Retinal pigment epithelial cell (primary cell): ENCODE measurements at regions not wholly inside any gene's neighbourhood (a gene's known extent, or its start where the extent isn't known, plus 50 kb on each side); places are given as distances from the start of the nearest gene placed in this dataset.

Experiments used
- DNase-seq: peaks from one replicate; pipeline ENCODE4 v3.0.0-alpha.2; 2010; ENCODE audit warnings: low read depth
- H3K4me3 ChIP-seq: 2 replicates; pipeline ENCODE4 v1.5.1; 2011; ENCODE audit warnings: mild to moderate bottlenecking, low read length, control low read depth, moderate library complexity
- CTCF ChIP-seq: conservative IDR thresholded peaks from 2 replicates; pipeline ENCODE4 v1.5.1; 2011; ENCODE audit warnings: low read depth, low read length, control low read depth, inconsistent platforms

DNA sequence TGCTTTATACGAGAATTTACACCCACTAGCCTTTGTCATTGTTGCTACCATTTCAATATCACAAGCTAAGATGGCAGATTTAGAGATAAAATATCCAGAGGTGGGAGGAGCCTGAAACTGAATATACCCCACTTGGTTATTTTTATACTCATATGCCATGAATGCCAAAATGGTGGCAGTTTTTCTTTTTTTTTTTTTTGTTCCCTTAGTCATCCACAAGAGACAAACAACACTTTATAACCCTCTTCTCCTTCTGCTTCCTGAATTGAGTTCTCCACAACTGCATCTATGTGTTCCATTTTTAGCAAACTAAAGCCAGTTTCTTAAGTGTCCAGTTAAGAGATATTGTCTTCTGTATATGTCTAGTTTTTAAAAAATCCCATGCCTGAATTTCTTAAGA is 558.4 kb downstream of the LMO4 start:
- DNase-seq, result no peak
- TF ChIP-seq CTCF, result no peak
- no peak overlapping the region for H3K4me3 ChIP-seq

GRCh38 chr1:87888446-87888845 is 559.8 kb downstream of the LMO4 start:
- TF ChIP-seq CTCF, result no peak
- DNase-seq, result no peak
- H3K4me3 ChIP-seq, result no peak overlapping the region

DNA sequence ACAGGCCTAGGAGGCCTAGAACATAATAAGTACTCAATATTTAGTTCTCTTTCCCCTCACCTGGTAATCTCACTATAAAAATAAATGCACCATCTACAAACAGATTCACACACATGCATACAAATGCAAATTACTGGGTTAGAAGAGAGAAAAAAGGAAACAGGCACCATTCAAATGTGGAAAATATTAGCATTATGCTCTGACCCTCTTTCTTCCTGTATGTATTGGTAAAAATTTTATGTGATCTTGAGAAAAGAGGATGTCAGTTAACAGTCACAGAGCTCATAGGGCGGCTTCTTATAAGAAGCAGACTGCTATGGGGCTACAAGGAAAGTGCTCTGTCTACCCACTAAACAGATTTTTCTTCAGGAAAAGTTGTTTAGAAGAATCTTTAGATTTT is 565.4 kb downstream of the LMO4 start:
- DNase-seq, result no peak
- H3K4me3 ChIP-seq, result no peak overlapping the region
- TF ChIP-seq CTCF, result no peak

- peak; percentile 6 for TF ChIP-seq CTCF
- DNase-seq, result peak; percentile 51
These were observed 568.8 kb downstream of the LMO4 start for GRCh38 chr1:87897481-87897880.

DNA sequence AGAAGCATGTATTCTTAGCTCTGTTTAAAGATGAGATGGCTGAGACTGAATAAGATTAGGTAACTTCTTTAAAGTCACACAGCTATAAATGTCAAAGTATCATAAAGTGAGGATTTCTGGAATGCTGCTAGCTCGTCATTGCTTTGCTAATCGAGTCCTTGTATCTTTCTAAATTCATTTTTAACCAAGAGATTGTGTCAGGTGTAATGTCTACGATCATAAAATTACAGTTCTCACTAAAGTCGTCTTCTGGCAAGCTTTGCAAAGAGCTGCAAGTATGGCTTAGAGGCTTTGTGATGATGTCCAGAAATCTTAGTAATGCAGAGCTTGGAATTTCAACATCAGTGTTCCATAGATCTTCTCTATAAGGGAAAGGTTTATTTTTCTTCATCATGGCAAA is 569.8 kb downstream of the LMO4 start:
- H3K4me3 ChIP-seq, result no peak overlapping the region
- DNase-seq, result no peak
- no peak for TF ChIP-seq CTCF

More at GRCh38 chr1:87897481-87897880, 568.8 kb downstream of the LMO4 start:
- H3K4me3 ChIP-seq, result no peak overlapping the region

GRCh38 chr1:87899017-87899416 is 570.3 kb downstream of the LMO4 start:
- DNase-seq, result no peak
- no peak overlapping the region for H3K4me3 ChIP-seq
- TF ChIP-seq CTCF, result no peak

DNA sequence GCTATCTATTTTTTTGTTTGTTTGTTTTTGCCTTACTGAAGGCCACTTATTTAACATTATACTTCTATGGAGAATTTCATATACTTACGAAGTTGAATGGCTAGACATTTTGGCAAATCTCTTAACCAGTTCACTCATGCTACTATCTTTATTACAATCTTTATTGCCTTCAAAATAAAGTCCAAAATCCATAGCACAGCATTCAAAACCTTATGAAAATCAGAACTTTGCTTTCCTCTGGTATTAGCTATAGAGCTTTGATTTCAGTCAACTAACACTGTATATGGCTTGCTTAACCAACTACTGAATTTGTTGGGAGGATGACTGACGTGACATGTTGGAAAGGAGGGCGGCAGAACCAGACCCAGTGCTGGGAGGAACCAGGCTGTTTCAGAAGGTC is 571.1 kb downstream of the LMO4 start:
- no peak for DNase-seq
- no peak for TF ChIP-seq CTCF
- no peak overlapping the region for H3K4me3 ChIP-seq
